NT2/D1 (cell line): ENCODE measurements at regions not wholly inside any gene's neighbourhood (a gene's known extent, or its start where the extent isn't known, plus 50 kb on each side); places are given as distances from the start of the nearest gene placed in this dataset.

Experiments
- SUZ12 ChIP-seq: IDR thresholded peaks from 2 replicates; pipeline ENCODE4 v1.6.1; 2011; ENCODE audit not compliant: insufficient read length, insufficient read depth; ENCODE audit errors: extremely low read depth
- YY1 ChIP-seq: IDR thresholded peaks from 2 replicates; pipeline ENCODE4 v1.6.1; 2011; ENCODE audit not compliant: insufficient read length, insufficient read depth

DNA sequence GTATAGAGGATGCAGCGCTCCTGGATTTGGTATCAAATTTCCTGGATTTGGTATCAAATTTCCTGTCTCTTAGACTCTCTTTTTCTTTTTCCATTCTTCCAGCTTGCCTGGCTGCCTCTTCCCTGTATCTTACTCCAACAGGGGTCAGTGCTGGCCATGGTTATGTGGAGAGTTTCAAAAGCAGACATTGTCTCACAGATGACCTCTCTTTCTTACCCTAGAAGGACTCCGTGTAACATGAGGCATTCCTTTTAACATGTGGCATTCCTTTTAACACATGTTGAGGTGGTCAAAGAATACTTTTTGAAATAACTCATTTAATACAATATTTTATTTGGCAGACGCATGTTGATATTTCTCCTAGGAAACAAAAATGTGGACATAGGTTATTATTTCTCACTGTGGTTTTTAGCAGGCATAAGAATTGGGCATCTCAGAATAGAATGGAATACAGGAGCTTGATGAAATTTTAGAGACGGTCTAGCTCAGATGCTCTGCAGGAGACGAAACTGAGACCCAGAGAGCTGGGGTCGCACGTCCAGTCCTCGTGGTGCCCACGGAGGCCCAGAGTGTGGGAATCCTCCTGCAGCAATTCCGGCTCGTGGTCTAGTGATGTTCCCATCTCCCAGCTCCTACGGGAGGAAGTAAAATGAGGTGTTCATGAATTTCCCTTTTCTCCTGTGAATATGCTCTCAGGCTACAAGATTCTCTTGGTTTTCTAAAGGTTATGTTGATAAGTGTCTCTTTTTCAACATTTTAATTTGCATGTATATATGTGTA, 59.6 kb upstream of the PITRM1 start:
- TF ChIP-seq SUZ12 (no peak), YY1 (no peak)
